ENCODE measurements at regions not wholly inside any gene's neighbourhood (a gene's known extent, or its start where the extent isn't known, plus 50 kb on each side); places are given as distances from the start of the nearest gene placed in this dataset.

DNA sequence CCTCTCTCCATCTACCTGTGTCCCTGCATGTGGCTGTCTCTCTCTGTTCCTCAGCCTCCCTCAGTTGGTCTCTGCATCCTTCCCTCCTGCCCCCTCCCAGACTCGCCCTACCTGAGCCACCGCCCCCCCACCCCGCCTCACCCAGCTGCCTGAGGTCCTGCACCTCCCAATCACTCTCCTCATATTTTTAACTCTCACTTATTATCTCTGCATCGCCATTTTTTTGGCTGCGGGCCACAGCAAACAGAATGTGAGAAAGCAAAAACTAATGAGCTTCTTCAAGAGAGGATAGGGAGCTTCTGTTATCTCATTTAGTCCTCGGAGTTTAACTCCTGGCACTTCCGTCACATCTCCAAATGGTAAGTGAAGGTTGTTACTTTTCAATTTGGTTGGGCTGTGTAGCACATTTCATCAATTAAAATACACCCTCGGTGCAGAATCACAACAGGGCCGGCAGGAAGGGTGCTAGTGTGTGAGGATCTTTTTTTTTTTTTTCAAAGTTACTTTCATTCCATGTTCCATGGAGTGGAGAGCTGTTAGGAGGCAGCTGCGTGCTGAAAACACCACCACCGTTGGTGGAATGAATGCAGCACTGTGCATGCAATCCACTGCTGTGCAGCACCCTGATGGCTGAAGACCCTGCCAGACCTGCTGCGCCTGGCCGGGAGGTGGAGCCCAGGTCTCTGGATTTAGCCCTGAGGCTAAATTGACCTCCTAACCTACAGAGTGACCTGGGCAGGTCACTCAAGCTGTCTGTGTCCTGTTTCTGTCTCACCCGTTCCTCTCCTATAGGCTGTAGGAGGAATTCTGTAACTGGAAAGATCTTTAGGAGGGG, 157.2 kb upstream of the NFIA start:
- H3K27ac ChIP-seq (ENCODE audit: low read length): peak overlapping the region; percentile 36
- peaks cover 2% of the 10 kb centered on the region for H3K4me1 ChIP-seq (ENCODE audit: control insufficient read depth, insufficient read depth, low read length)
- DNase-seq (peak in 1 of 3 donors; percentile 61), ATAC-seq (peak; percentile 20 to 59)
- H3K9me3 ChIP-seq (ENCODE audit: control insufficient read depth, low read length): no peaks in the 10 kb centered on the region
- no peaks in the 10 kb centered on the region for H3K27me3 ChIP-seq (ENCODE audit: control insufficient read depth, insufficient read depth)
- no peak overlapping the region for H3K4me3 ChIP-seq (ENCODE audit: low read length)
- whole genome bisulfite sequencing: 37% methylated on average over 14 of the region's 14 CpGs
- intact Hi-C loops (cut with DNase I): no loop called here

DNA sequence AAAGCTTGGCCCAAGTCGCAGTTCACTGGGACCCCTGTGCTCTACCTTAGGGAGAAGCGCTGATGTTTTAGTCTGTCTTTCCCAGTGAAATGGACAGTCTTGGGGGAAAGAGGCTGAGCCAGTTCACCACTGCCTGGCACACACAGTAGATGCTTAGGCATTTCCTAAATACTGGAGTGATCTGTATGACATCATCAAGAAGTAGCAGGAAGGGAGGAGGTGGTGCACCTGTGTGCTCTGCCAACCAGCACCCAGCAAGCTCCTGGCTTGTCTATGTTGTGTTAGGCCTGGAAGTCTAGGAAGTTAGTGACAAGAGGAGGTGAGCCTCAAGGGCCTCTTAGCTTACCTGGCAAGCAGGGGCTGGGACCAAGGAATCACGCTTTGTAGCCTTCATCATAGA, 158.2 kb upstream of the NFIA start:
- H3K4me3 ChIP-seq (ENCODE audit: low read length): no peak overlapping the region
- intact Hi-C loops (cut with DNase I): no loop called here
- 93% methylated on average over 3 of the region's 3 CpGs for WGBS
- ATAC-seq: no peak
- no peak for DNase-seq
- no peaks in the 10 kb centered on the region for H3K9me3 ChIP-seq (ENCODE audit: control insufficient read depth, low read length)
- H3K27me3 ChIP-seq (ENCODE audit: control insufficient read depth, insufficient read depth): no peaks in the 10 kb centered on the region
- peak overlapping the region; percentile 32 for H3K27ac ChIP-seq (ENCODE audit: low read length)
- H3K4me1 ChIP-seq (ENCODE audit: control insufficient read depth, insufficient read depth, low read length): peaks cover 2% of the 10 kb centered on the region

DNA sequence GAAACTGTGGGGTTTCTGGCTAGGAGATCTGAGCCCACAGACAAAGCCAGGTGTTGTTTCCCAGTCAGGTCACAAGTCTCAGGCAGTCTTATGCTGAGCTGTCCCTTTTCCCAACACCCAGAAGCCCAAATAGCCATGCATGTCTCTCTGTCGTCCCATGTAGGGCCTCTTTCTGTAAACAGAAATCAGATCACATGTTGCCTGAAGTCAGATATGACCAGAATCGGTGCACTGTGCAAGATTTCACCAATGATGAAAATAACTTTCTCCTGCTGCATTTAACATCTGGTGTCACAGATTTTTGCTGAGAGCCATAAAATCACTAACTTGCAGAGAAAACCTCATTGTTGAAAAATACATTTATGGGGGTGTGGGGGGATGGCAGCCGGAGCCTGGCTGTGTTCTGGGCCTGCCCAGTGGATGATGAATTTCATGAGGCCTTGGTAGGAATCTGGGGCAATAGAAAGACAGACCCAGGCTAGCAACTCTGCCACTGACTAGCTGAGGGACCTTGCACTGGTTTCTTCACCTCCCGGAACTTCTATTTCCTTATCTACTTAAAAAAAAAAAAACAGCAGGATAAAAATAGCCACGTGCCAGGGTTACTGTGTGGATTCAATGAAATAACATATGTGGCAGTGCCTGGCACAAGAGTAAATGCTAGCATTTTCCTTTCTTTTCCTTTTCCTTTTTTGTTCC, 158.8 kb upstream of the NFIA start:
- Histone ChIP-seq H3K4me1 (ENCODE audit: control insufficient read depth, insufficient read depth, low read length) (peaks cover 2% of the 10 kb centered on the region), H3K9me3 (ENCODE audit: control insufficient read depth, low read length) (no peaks in the 10 kb centered on the region), H3K4me3 (ENCODE audit: low read length) (no peak overlapping the region), H3K27me3 (ENCODE audit: control insufficient read depth, insufficient read depth) (no peaks in the 10 kb centered on the region), H3K27ac (ENCODE audit: low read length) (peak overlapping the region; percentile 32)
- intact Hi-C loops (cut with DNase I): no loop called here
- ATAC-seq (peak; percentile 8 to 12), DNase-seq (no peak)
- WGBS: 25% methylated on average over 5 of the region's 5 CpGs

GRCh38 chr1:60922304-60922703, 160.1 kb upstream of the NFIA start:
- intact Hi-C loops (cut with DNase I): no loop called here
- WGBS: 48% methylated on average over 4 of the region's 4 CpGs
- H3K4me1 ChIP-seq (ENCODE audit: control insufficient read depth, insufficient read depth, low read length): peaks cover 2% of the 10 kb centered on the region
- H3K4me3 ChIP-seq (ENCODE audit: low read length): no peak overlapping the region
- DNase-seq (peak; percentile 65 to 80 (median 77)), ATAC-seq (peak; percentile 42 to 51)
- H3K9me3 ChIP-seq (ENCODE audit: control insufficient read depth, low read length): no peaks in the 10 kb centered on the region
- H3K27me3 ChIP-seq (ENCODE audit: control insufficient read depth, insufficient read depth): no peaks in the 10 kb centered on the region
- peak overlapping the region; percentile 65 for H3K27ac ChIP-seq (ENCODE audit: low read length)

GRCh38 chr1:60921175-60921574, 161.2 kb upstream of the NFIA start:
- H3K27ac ChIP-seq (ENCODE audit: low read length): no peak overlapping the region
- 95% methylated on average over 4 of the region's 4 CpGs for WGBS
- H3K9me3 ChIP-seq (ENCODE audit: control insufficient read depth, low read length): no peaks in the 10 kb centered on the region
- no peak for ATAC-seq
- intact Hi-C loops (cut with DNase I): no loop called here
- no peak for DNase-seq
- no peak overlapping the region for H3K4me3 ChIP-seq (ENCODE audit: low read length)
- no peaks in the 10 kb centered on the region for H3K27me3 ChIP-seq (ENCODE audit: control insufficient read depth, insufficient read depth)
- peaks cover 2% of the 10 kb centered on the region for H3K4me1 ChIP-seq (ENCODE audit: control insufficient read depth, insufficient read depth, low read length)

DNA sequence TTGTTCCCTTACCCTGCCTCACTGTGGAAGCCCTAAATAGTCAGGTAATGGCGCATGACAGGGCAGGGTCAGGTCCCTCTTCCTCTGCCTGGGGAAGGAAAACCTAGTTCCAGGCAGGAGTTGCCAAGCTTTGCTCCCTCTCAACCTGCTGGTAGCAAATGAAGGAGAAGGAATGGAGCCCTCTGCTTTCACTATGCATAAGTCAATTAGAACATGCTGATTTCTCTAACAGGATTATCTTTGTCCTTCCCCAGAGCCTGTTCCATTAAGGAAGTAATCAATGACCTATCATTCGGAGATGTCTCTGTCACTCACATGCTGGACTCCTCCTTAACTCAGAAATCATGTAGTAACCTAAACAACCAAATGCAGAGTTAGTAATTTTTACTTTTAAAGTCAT, 161.8 kb upstream of the NFIA start:
- no peak for DNase-seq
- H3K4me3 ChIP-seq (ENCODE audit: low read length): no peak overlapping the region
- no peaks in the 10 kb centered on the region for H3K9me3 ChIP-seq (ENCODE audit: control insufficient read depth, low read length)
- intact Hi-C loops (cut with DNase I): no loop called here
- no peak overlapping the region for H3K27ac ChIP-seq (ENCODE audit: low read length)
- H3K4me1 ChIP-seq (ENCODE audit: control insufficient read depth, insufficient read depth, low read length): peaks cover 2% of the 10 kb centered on the region
- ATAC-seq: no peak
- 90% methylated on average over 2 of the region's 2 CpGs for WGBS
- H3K27me3 ChIP-seq (ENCODE audit: control insufficient read depth, insufficient read depth): no peaks in the 10 kb centered on the region

DNA sequence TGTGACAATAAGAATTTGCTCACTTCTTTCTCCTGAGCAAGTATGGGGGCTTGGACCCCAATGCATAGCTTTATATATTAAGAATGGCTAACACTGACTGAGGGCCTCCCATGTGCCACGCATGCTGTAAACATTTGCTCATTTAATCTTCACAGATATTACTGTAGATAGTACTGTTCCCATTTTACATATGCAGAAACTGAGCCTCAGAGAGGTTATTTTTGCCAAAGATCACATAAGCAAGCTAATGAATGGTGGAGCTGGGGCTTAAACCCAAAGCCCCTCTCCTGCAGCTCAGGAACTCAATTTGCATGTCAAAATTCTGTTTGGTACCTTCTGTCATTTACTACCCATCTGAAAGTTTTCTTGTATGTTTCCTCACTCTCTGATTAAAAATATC, 163.5 kb upstream of the NFIA start:
- no peak overlapping the region for H3K27ac ChIP-seq (ENCODE audit: low read length)
- no peaks in the 10 kb centered on the region for H3K4me1 ChIP-seq (ENCODE audit: control insufficient read depth, insufficient read depth, low read length)
- no peaks in the 10 kb centered on the region for H3K27me3 ChIP-seq (ENCODE audit: control insufficient read depth, insufficient read depth)
- no peak for DNase-seq
- ATAC-seq: no peak
- H3K9me3 ChIP-seq (ENCODE audit: control insufficient read depth, low read length): no peaks in the 10 kb centered on the region
- WGBS: 98% methylated on average over 1 of the region's 1 CpG
- intact Hi-C loops (cut with DNase I): no loop called here
- H3K4me3 ChIP-seq (ENCODE audit: low read length): no peak overlapping the region

- Histone ChIP-seq H3K4me1 (ENCODE audit: control insufficient read depth, insufficient read depth, low read length) (peaks cover 2% of the 10 kb centered on the region), H3K4me3 (ENCODE audit: low read length) (no peak overlapping the region), H3K27ac (ENCODE audit: low read length) (no peak overlapping the region), H3K27me3 (ENCODE audit: control insufficient read depth, insufficient read depth) (no peaks in the 10 kb centered on the region), H3K9me3 (ENCODE audit: control insufficient read depth, low read length) (no peaks in the 10 kb centered on the region)
- WGBS: 80% methylated on average over 9 of the region's 9 CpGs
- no peak for DNase-seq
- no peak for ATAC-seq
- intact Hi-C loops (cut with DNase I): no loop called here
Observed at GRCh38 chr1:60916906-60917305, 165.5 kb upstream of the NFIA start.

DNA sequence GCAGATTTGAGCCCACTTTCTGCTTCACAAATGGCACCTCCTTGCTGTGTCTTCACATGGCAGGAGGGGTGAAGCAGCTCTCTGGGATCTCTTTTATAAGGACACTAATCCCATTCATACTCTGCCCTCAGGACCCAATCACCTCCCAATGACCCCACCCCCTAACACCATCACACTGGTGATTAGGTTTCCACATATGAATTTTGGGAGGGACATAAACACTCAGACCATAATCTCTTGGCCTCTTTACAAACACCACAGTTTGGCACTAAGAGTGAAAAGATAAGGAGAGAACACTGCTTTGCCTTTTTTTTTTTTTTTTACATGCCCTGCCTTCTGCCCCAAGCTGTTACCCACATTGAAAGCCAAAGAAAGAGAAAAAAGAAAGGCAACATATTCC, 166.2 kb upstream of the NFIA start:
- Histone ChIP-seq H3K27ac (ENCODE audit: low read length) (no peak overlapping the region), H3K4me3 (ENCODE audit: low read length) (no peak overlapping the region), H3K4me1 (ENCODE audit: control insufficient read depth, insufficient read depth, low read length) (peaks cover 6% of the 10 kb centered on the region), H3K27me3 (ENCODE audit: control insufficient read depth, insufficient read depth) (no peaks in the 10 kb centered on the region), H3K9me3 (ENCODE audit: control insufficient read depth, low read length) (no peaks in the 10 kb centered on the region)
- ATAC-seq: peak; percentile 22 to 48
- intact Hi-C loops (cut with DNase I): no loop called here
- DNase-seq: no peak

DNA sequence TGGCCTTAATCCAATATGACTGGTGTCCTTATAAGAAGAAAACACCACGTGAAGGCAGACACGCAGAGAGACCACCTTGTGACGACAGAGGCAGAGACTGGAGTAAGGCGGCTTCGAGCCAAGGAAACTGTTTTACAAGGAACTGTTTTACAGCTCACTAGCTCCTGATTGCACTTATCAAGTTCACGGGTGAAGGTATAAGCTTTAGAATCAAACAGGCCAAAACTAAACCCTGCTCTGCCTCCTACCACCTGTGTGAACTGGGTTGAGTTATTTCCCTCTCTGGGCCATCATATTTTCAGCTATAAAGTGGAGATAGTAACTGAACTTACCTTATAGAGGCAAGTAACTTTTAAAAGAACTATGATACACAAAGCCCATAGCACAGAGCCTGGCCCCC, 166.9 kb upstream of the NFIA start:
- ATAC-seq: no peak
- peaks cover 6% of the 10 kb centered on the region for H3K4me1 ChIP-seq (ENCODE audit: control insufficient read depth, insufficient read depth, low read length)
- intact Hi-C loops (cut with DNase I): no loop called here
- no peaks in the 10 kb centered on the region for H3K27me3 ChIP-seq (ENCODE audit: control insufficient read depth, insufficient read depth)
- no peak overlapping the region for H3K4me3 ChIP-seq (ENCODE audit: low read length)
- H3K27ac ChIP-seq (ENCODE audit: low read length): no peak overlapping the region
- WGBS: 91% methylated on average over 6 of the region's 6 CpGs
- H3K9me3 ChIP-seq (ENCODE audit: control insufficient read depth, low read length): no peaks in the 10 kb centered on the region
- DNase-seq: no peak

GRCh38 chr1:60914982-60915381, 167.4 kb upstream of the NFIA start:
- Histone ChIP-seq H3K4me1 (ENCODE audit: control insufficient read depth, insufficient read depth, low read length) (peaks cover 6% of the 10 kb centered on the region), H3K27ac (ENCODE audit: low read length) (no peak overlapping the region), H3K4me3 (ENCODE audit: low read length) (no peak overlapping the region), H3K9me3 (ENCODE audit: control insufficient read depth, low read length) (no peaks in the 10 kb centered on the region), H3K27me3 (ENCODE audit: control insufficient read depth, insufficient read depth) (no peaks in the 10 kb centered on the region)
- DNase-seq (no peak), ATAC-seq (no peak)
- WGBS: 92% methylated on average over 3 of the region's 3 CpGs
- intact Hi-C loops (cut with DNase I): no loop called here
